PC-9 (cell line): ENCODE measurements at regions not wholly inside any gene's neighbourhood (a gene's known extent, or its start where the extent isn't known, plus 50 kb on each side); places are given as distances from the start of the nearest gene placed in this dataset.

Experiments used
- BruUV-seq: library from RNA; stranded (reverse); fragments of 400-500 nt; replicated peaks from 2 replicates; lab custom pipeline; 2021; lab: Mats Ljungman, UMichigan
- CTCF ChIA-PET: fragments of 300-600 bp; sonication (Branson Sonifier 250); formaldehyde crosslinking; loops from one replicate; lab custom pipeline; 2022; ENCODE audit warnings: antibody characterized with exemption; lab: Charles Lee
- POLR2A ChIA-PET: fragments of 300-600 bp; sonication (Branson Sonifier 250); formaldehyde crosslinking; loops from one replicate; lab custom pipeline; 2022; ENCODE audit warnings: antibody characterized with exemption; ENCODE audit not compliant: unreplicated experiment; lab: Charles Lee
- DNase-seq, 2 experiments: peaks; one replicate each; pipeline versions ENCODE4 v3.0.0 to v3.0.0-alpha.2; 2015 to 2022; ENCODE audit warnings: mixed read lengths in 1 of 2
- H2AFZ ChIP-seq: fragments of 200-600 bp; sonication (generic); 2 replicates; pipeline ENCODE4 v1.8.1; 2017; ENCODE audit warnings: antibody characterized with exemption
- H3F3A ChIP-seq: fragments of 200-600 bp; sonication (generic); 2 replicates; pipeline ENCODE4 v1.8.1; 2017; ENCODE audit warnings: antibody characterized with exemption, mild to moderate bottlenecking, low read depth; ENCODE audit not compliant: insufficient read depth
- H3K27ac ChIP-seq: fragments of 200-600 bp; sonication (generic); 2 replicates; pipeline ENCODE4 v1.6.1; 2016; ENCODE audit warnings: mixed run types
- H3K27me3 ChIP-seq: fragments of 200-600 bp; sonication (generic); 2 replicates; pipeline ENCODE4 v1.6.1; 2016; ENCODE audit warnings: low read depth, mixed run types; ENCODE audit not compliant: insufficient read depth
- H3K36me3 ChIP-seq: fragments of 200-600 bp; sonication (generic); 2 replicates; pipeline ENCODE4 v1.6.1; 2016; ENCODE audit warnings: low read depth, mixed run types
- H3K4me1 ChIP-seq: fragments of 200-600 bp; sonication (generic); replicated peaks from 2 replicates; pipeline ENCODE4 v1.6.1; 2016; ENCODE audit warnings: mixed run types; ENCODE audit not compliant: insufficient read depth
- H3K4me2 ChIP-seq: fragments of 200-600 bp; sonication (generic); 2 replicates; pipeline ENCODE4 v1.6.1; 2017; ENCODE audit warnings: mixed run types
- H3K4me3 ChIP-seq: fragments of 200-600 bp; sonication (generic); 2 replicates; pipeline ENCODE4 v1.6.1; 2016; ENCODE audit warnings: mixed run types
- H3K79me2 ChIP-seq: fragments of 200-600 bp; sonication (generic); 2 replicates; pipeline ENCODE4 v1.6.1; 2017; ENCODE audit warnings: low read depth, mixed run types
- H3K9me2 ChIP-seq: fragments of 200-600 bp; sonication (generic); 2 replicates; pipeline ENCODE4 v1.8.1; 2017; ENCODE audit warnings: mild to moderate bottlenecking; ENCODE audit not compliant: insufficient read depth
- H3K9me3 ChIP-seq: fragments of 200-600 bp; sonication (generic); 2 replicates; pipeline ENCODE4 v1.8.1; 2016; ENCODE audit warnings: low read depth; ENCODE audit not compliant: insufficient read depth
- H4K20me1 ChIP-seq: fragments of 200-600 bp; sonication (generic); 2 replicates; pipeline ENCODE4 v1.8.1; 2017; ENCODE audit not compliant: insufficient read depth
- EZH2 ChIP-seq: fragments of 200-600 bp; sonication (generic); IDR thresholded peaks from 2 replicates; pipeline ENCODE4 v1.8.0; 2017; ENCODE audit warnings: antibody characterized with exemption, low read depth
- intact Hi-C: fragments of 100-400 bp; cut with micrococcal nuclease; formaldehyde crosslinking; loops from one replicate; pipeline ENCODE4 v1.10.0; 2022; ENCODE audit not compliant: unreplicated experiment
- TF ChIP-seq, protein P1 (sequence below): fragments of 200-600 bp; sonication (generic); conservative IDR thresholded peaks from 2 replicates; pipeline ENCODE4 v1.6.1; 2017; ENCODE audit warnings: mixed run types, antibody characterized with exemption, mild to moderate bottlenecking, moderate library complexity

GRCh38 chr11:129283141-129283540, 91.0 kb upstream of the ARHGAP32 start:
- Histone ChIP-seq H3K4me2 (peak overlapping the region; percentile 32; the same call in 1 of the 2 replicates), H3K27me3 (no peaks in the 10 kb centered on the region), H3F3A (0 out of 2 replicates have a peak, but pooled peaks cover 5% of the 10 kb centered on the region), H3K27ac (peak overlapping the region; percentile 35; the same call in 1 of the 2 replicates), H3K4me3 (no peak overlapping the region), H3K9me2 (no peaks in the 10 kb centered on the region), H2AFZ (no peak overlapping the region), H3K4me1 (peaks cover 37% of the 10 kb centered on the region), H3K9me3 (no peaks in the 10 kb centered on the region), H3K36me3 (no peaks in the 10 kb centered on the region), H3K79me2 (peaks cover 4% of the 10 kb centered on the region), H4K20me1 (no peaks in the 10 kb centered on the region; the same call in 1 of the 2 replicates)
- no peak for TF ChIP-seq EZH2
- TF ChIP-seq, protein P1, sequence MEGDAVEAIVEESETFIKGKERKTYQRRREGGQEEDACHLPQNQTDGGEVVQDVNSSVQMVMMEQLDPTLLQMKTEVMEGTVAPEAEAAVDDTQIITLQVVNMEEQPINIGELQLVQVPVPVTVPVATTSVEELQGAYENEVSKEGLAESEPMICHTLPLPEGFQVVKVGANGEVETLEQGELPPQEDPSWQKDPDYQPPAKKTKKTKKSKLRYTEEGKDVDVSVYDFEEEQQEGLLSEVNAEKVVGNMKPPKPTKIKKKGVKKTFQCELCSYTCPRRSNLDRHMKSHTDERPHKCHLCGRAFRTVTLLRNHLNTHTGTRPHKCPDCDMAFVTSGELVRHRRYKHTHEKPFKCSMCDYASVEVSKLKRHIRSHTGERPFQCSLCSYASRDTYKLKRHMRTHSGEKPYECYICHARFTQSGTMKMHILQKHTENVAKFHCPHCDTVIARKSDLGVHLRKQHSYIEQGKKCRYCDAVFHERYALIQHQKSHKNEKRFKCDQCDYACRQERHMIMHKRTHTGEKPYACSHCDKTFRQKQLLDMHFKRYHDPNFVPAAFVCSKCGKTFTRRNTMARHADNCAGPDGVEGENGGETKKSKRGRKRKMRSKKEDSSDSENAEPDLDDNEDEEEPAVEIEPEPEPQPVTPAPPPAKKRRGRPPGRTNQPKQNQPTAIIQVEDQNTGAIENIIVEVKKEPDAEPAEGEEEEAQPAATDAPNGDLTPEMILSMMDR = no peak
- CTCF ChIA-PET = no interaction called here
- DNase-seq = peak; percentile 55 to 80
- no TSS peak for BruUV-seq
- intact Hi-C loops = loop anchor here (1.0 to 5.0 kb wide), 2 partner anchors 34 to 48 kb away; no protein-coding TSS in a partner anchor
- POLR2A ChIA-PET = no interaction called here

DNA sequence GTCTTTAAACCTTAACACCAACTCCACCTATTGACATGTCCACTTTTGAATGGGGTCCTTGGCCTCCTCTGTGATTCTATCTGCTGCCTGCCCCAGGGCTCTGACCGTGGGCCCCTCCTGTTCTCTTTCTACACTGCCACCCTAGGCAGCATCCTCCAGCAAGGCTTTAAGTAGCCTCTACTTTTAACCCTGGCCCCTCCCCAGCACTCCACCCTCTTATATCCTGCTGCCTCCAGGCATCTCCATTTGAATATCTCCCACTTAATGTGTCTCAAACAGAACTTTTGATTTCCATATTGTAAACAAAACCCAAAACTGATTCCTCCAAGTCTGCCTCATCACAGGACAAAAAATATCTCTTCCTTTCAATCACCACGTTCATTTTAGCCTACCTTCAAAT, 90.5 kb upstream of the ARHGAP32 start:
- Histone ChIP-seq H3K4me1 (peaks cover 42% of the 10 kb centered on the region), H3K4me3 (no peak overlapping the region), H3K9me2 (no peaks in the 10 kb centered on the region), H3K79me2 (peaks cover 9% of the 10 kb centered on the region), H3F3A (0 out of 2 replicates have a peak, but pooled peaks cover 5% of the 10 kb centered on the region), H3K27ac (peak overlapping the region; percentile 35; the same call in 1 of the 2 replicates), H3K27me3 (no peaks in the 10 kb centered on the region), H3K4me2 (peak overlapping the region; percentile 32; the same call in 1 of the 2 replicates), H2AFZ (no peak overlapping the region), H3K36me3 (no peaks in the 10 kb centered on the region), H3K9me3 (no peaks in the 10 kb centered on the region), H4K20me1 (no peaks in the 10 kb centered on the region; the same call in 1 of the 2 replicates)
- ChIA-PET CTCF (no interaction called here), POLR2A (no interaction called here)
- DNase-seq = no peak
- no TSS peak for BruUV-seq
- intact Hi-C loops = loop anchor here (1.0 to 5.0 kb wide), 2 partner anchors 35 to 49 kb away; no protein-coding TSS in a partner anchor
- TF ChIP-seq, protein P1 = no peak
- TF ChIP-seq EZH2 = no peak

- H3K9me2 ChIP-seq = no peaks in the 10 kb centered on the region
- intact Hi-C loops = loop anchor here (5.0 kb wide), 1 partner anchor 36 kb away; no protein-coding TSS in a partner anchor
- no peak overlapping the region for H2AFZ ChIP-seq
- no peaks in the 10 kb centered on the region for H3K36me3 ChIP-seq
- ChIA-PET POLR2A (no interaction called here), CTCF (interaction anchor here (0.5 kb wide), 1 partner anchor 36 kb away, joined by 8 read pairs; no protein-coding TSS in a partner anchor)
- DNase-seq = peak in 1 of 2 experiments; percentile 42
- peaks cover 50% of the 10 kb centered on the region for H3K4me1 ChIP-seq
- BruUV-seq = no TSS peak
- no peaks in the 10 kb centered on the region for H3K27me3 ChIP-seq
- peaks cover 18% of the 10 kb centered on the region for H3K79me2 ChIP-seq
- peak overlapping the region; percentile 83 for H3K4me2 ChIP-seq
- 0 out of 2 replicates have a peak, but pooled peaks cover 5% of the 10 kb centered on the region for H3F3A ChIP-seq
- no peak overlapping the region for H3K4me3 ChIP-seq
- TF ChIP-seq EZH2 = no peak
- TF ChIP-seq, protein P1 = no peak
- peaks cover 7% of the 10 kb centered on the region for H4K20me1 ChIP-seq
- H3K27ac ChIP-seq = 0 out of 2 replicates have a peak overlapping the region, but pooled peaks have one; percentile 3
- H3K9me3 ChIP-seq = no peaks in the 10 kb centered on the region
These were observed 89.6 kb upstream of the ARHGAP32 start for GRCh38 chr11:129281471-129282415.
